Mucosa of descending colon (tissue), 3 donors: ENCODE measurements at regions not wholly inside any gene's neighbourhood (a gene's known extent, or its start where the extent isn't known, plus 50 kb on each side); places are given as distances from the start of the nearest gene placed in this dataset.
"Not testable (repeated sequence)": the region's sequence is repeated elsewhere in the genome, so short reads cannot be mapped to it uniquely, and the experiment has no call there.

Experiments used
- ATAC-seq: fragments of 200-7000 bp; cut with Tn5 transposase; one replicate; pipeline ENCODE4 v1.9.1; 2020; ENCODE audit warnings: mild to moderate bottlenecking, moderate library complexity
- DNase-seq, 3 donors: peaks; one replicate each; pipeline ENCODE4 v3.0.0-alpha.2; 2020
- H3K36me3 ChIP-seq: fragments of 200-600 bp; one replicate; pipeline ENCODE4 v1.8.0; 2021; ENCODE audit warnings: low read depth, mild to moderate bottlenecking
- H3K4me1 ChIP-seq: fragments of 200-600 bp; one replicate; pipeline ENCODE4 v1.8.0; 2021; ENCODE audit warnings: low read depth, mild to moderate bottlenecking
- H3K4me3 ChIP-seq: fragments of 200-600 bp; one replicate; pipeline ENCODE4 v1.8.0; 2021; ENCODE audit warnings: mild to moderate bottlenecking
- H3K9me3 ChIP-seq: fragments of 200-600 bp; one replicate; pipeline ENCODE4 v1.8.0; 2021; ENCODE audit warnings: mild to moderate bottlenecking
- CTCF ChIP-seq: fragments of 200-600 bp; IDR thresholded peaks from one replicate; pipeline ENCODE4 v1.8.0; 2022; ENCODE audit warnings: antibody characterized with exemption, mild to moderate bottlenecking
- intact Hi-C, 2 donors: fragments of 100-400 bp; cut with DNase I in 1 of 2; cut with micrococcal nuclease in 1 of 2; formaldehyde crosslinking; loops; one replicate each; pipeline versions ENCODE4 v1.11.0 to v1.11.1; 2022; cut with DNase I, micrococcal nuclease
- donor health status: DM: no; HTN: no; CAD: no; lungs with moderate emphysema.
- donor health status: DM: no; HTN: no; CAD: no.
- donor health status: DM: no; HTN: yes; CAD: no.

GRCh38 chr20:50358166-50358565, 152.0 kb upstream of the PTPN1 start:
- no peaks in the 10 kb centered on the region for H3K9me3 ChIP-seq
- no peak overlapping the region for H3K4me3 ChIP-seq
- no peaks in the 10 kb centered on the region for H3K36me3 ChIP-seq
- intact Hi-C loops: no loop called here
- ATAC-seq (no peak), DNase-seq (no peak)
- no peak for TF ChIP-seq CTCF
- peaks cover 18% of the 10 kb centered on the region for H3K4me1 ChIP-seq

- Histone ChIP-seq H3K4me3 (no peak overlapping the region), H3K36me3 (no peaks in the 10 kb centered on the region), H3K4me1 (peaks cover 18% of the 10 kb centered on the region), H3K9me3 (no peaks in the 10 kb centered on the region)
- intact Hi-C loops: no loop called here
- no peak for TF ChIP-seq CTCF
- DNase-seq: no peak
- no peak for ATAC-seq
Measured at GRCh38 chr20:50358971-50359370, 151.2 kb upstream of the PTPN1 start.

DNA sequence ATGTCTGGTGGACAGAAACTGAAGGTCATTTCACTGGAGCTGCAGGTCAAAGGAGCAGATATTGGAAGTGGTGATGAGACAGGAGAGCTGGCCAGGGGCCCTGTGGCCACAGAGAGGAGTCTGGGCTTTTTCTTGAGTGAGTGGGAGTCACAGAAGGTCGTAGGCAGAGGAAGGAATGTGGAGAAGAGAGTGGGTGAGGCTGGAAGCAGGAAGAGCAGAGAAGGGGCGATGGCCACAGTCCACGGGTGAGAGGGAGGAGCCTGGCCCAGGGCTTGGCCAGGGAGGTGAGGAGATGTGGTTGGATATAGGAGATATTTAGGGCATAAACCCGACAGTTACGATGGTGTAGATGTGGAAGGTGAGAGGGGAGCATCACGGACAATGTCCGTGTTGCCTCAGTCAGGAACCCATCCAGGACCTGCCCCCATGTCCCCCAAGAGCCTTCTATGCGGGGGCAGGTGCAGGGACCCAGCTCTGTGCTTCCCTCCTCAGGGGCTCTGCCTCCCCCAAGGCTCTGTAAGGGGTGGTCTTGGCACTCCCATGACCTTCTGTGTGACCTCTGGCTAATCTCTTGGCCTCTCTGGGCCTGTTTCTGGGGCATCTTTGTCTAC, 150.5 kb upstream of the PTPN1 start:
- H3K9me3 ChIP-seq: no peaks in the 10 kb centered on the region
- no peak for TF ChIP-seq CTCF
- H3K4me1 ChIP-seq: peaks cover 17% of the 10 kb centered on the region
- H3K36me3 ChIP-seq: no peaks in the 10 kb centered on the region
- DNase-seq: peak in 1 of 3 donors; percentile 61
- peak; percentile 53 for ATAC-seq
- no peak overlapping the region for H3K4me3 ChIP-seq
- intact Hi-C loops: no loop called here

GRCh38 chr20:50360218-50360672, 149.9 kb upstream of the PTPN1 start:
- H3K36me3 ChIP-seq: no peaks in the 10 kb centered on the region
- DNase-seq (peak; percentile 70 to 81 (median 78)), ATAC-seq (peak; percentile 86)
- peaks cover 15% of the 10 kb centered on the region for H3K4me1 ChIP-seq
- H3K4me3 ChIP-seq: no peak overlapping the region
- intact Hi-C loops: no loop called here
- no peak for TF ChIP-seq CTCF
- H3K9me3 ChIP-seq: no peaks in the 10 kb centered on the region

GRCh38 chr20:50360921-50361320, 149.3 kb upstream of the PTPN1 start:
- no peak for TF ChIP-seq CTCF
- Histone ChIP-seq H3K4me1 (peaks cover 15% of the 10 kb centered on the region), H3K36me3 (no peaks in the 10 kb centered on the region), H3K4me3 (no peak overlapping the region), H3K9me3 (no peaks in the 10 kb centered on the region)
- ATAC-seq: peak; percentile 20
- no peak for DNase-seq
- intact Hi-C loops: no loop called here

- peaks cover 24% of the 10 kb centered on the region for H3K4me1 ChIP-seq
- H3K36me3 ChIP-seq, DNase-seq, H3K9me3 ChIP-seq, intact Hi-C loops, ATAC-seq, H3K4me3 ChIP-seq: not testable (repeated sequence)
Measured at GRCh38 chr20:50362177-50362576, 148.0 kb upstream of the PTPN1 start.
